H1 (cell line): ENCODE measurements at regions not wholly inside any gene's neighbourhood (a gene's known extent, or its start where the extent isn't known, plus 50 kb on each side); places are given as distances from the start of the nearest gene placed in this dataset.

Experiments used
- CTCF ChIA-PET: fragments of 300-600 bp; sonication (Branson Sonifier 250); formaldehyde crosslinking; loops from one replicate; lab custom pipeline; 2021; ENCODE audit not compliant: partially characterized antibody; lab: Charles Lee
- POLR2A ChIA-PET: fragments of 300-600 bp; sonication (Branson Sonifier 250); formaldehyde crosslinking; loops from one replicate; lab custom pipeline; 2021; ENCODE audit warnings: inconsistent platforms; ENCODE audit not compliant: partially characterized antibody; lab: Charles Lee
- DNase-seq, 2 experiments: peaks; one replicate each; pipeline versions ENCODE4 v3.0.0 to v3.0.0-alpha.2; 2010 to 2022; ENCODE audit warnings: low spot score in 2 of 2, low read depth in 1 of 2, mixed read lengths in 1 of 2
- FAIRE-seq: peaks from 2 replicates; lab custom pipeline; 2011; peaks lifted over from hg19 to GRCh38; lab: Jason Lieb, UNC
- H2AFZ ChIP-seq: 2 replicates; pipeline ENCODE4 v1.8.1; 2012; ENCODE audit warnings: low read length, inconsistent platforms
- H2AK5ac ChIP-seq: 2 replicates; pipeline ENCODE4 v1.6.1; 2013; ENCODE audit warnings: low read depth, low read length
- H2BK120ac ChIP-seq: replicated peaks from 2 replicates; pipeline ENCODE3; 2013; ENCODE audit warnings: low read depth, low read length, inconsistent platforms
- H2BK12ac ChIP-seq: 2 replicates; pipeline ENCODE4 v1.6.1; 2013; ENCODE audit warnings: low read depth, low read length
- H2BK15ac ChIP-seq: 2 replicates; pipeline ENCODE4 v1.6.1; 2013; ENCODE audit warnings: low read length
- H2BK20ac ChIP-seq: 2 replicates; pipeline ENCODE4 v1.6.1; 2013; ENCODE audit warnings: low read length
- H2BK5ac ChIP-seq: 2 replicates; pipeline ENCODE4 v1.6.1; 2013; ENCODE audit warnings: low read depth, low read length
- H3K14ac ChIP-seq: 2 replicates; pipeline ENCODE4 v1.6.1; 2013; ENCODE audit warnings: inconsistent platforms; ENCODE audit not compliant: insufficient read length
- H3K18ac ChIP-seq: 2 replicates; pipeline ENCODE4 v1.6.1; 2013; ENCODE audit warnings: low read length; ENCODE audit errors: extremely low read depth
- H3K23ac ChIP-seq: 2 replicates; pipeline ENCODE4 v1.6.1; 2013; ENCODE audit warnings: inconsistent platforms; ENCODE audit not compliant: insufficient read length
- H3K23me2 ChIP-seq: 2 replicates; pipeline ENCODE4 v1.6.1; 2013; ENCODE audit warnings: low read depth, low read length
- H3K27ac ChIP-seq: 2 replicates; pipeline ENCODE4 v1.6.1; 2011; ENCODE audit warnings: low read depth, low read length, inconsistent platforms
- H3K27me3 ChIP-seq, 4 experiments: replicated peaks in 1 of 4; 1 replicate in 1 of 4; 2 replicates in 3 of 4; pipeline versions ENCODE4 v1.6.1 to v1.8.1; 2011 to 2013; ENCODE audit warnings: low read length in 3 of 4, mild to moderate bottlenecking in 3 of 4, inconsistent platforms in 2 of 4, mixed read lengths in 2 of 4, moderate library complexity in 1 of 4; ENCODE audit not compliant: control insufficient read depth in 3 of 4, insufficient read depth in 3 of 4; ENCODE audit errors: extremely low read depth in 1 of 4
- H3K36me3 ChIP-seq, 4 experiments: 2 replicates each; pipeline versions ENCODE4 v1.6.1 to v1.8.1; 2011 to 2013; ENCODE audit warnings: mild to moderate bottlenecking in 4 of 4, low read length in 3 of 4, moderate library complexity in 2 of 4, control low read depth in 1 of 4, inconsistent platforms in 1 of 4; ENCODE audit not compliant: insufficient read depth in 4 of 4, control insufficient read depth in 2 of 4
- H3K4ac ChIP-seq: replicated peaks from 2 replicates; pipeline ENCODE3; 2013; ENCODE audit warnings: low read length, low read depth, mixed read lengths, inconsistent platforms; ENCODE audit not compliant: insufficient read length
- H3K4me1 ChIP-seq, 4 experiments: replicated peaks in 1 of 4; 1 replicate in 1 of 4; 2 replicates in 3 of 4; pipeline versions ENCODE4 v1.6.1 to v1.8.1; 2011 to 2013; ENCODE audit warnings: low read length in 3 of 4, inconsistent platforms in 2 of 4, mixed read lengths in 1 of 4; ENCODE audit not compliant: insufficient read depth in 4 of 4, control insufficient read depth in 3 of 4
- H3K4me2 ChIP-seq, 2 experiments: 2 replicates each; pipeline versions ENCODE4 v1.6.1 to v1.8.1; 2011 to 2013; ENCODE audit warnings: low read depth in 2 of 2, low read length in 2 of 2, control low read depth in 1 of 2, inconsistent platforms in 1 of 2, mild to moderate bottlenecking in 1 of 2; ENCODE audit not compliant: insufficient read depth in 1 of 2
- H3K4me3 ChIP-seq, 4 experiments: fragments of 200-600, 300-600 bp in 1 of 4; sonication (generic), shearing (Covaris generic), sonication (Bioruptor Twin) in 1 of 4; 2 replicates each; pipeline versions ENCODE4 v1.5.1 to v1.8.1; 2011 to 2016; ENCODE audit warnings: low read length in 4 of 4, low read depth in 3 of 4, control low read depth in 2 of 4, inconsistent platforms in 2 of 4, mild to moderate bottlenecking in 2 of 4, mixed read lengths in 1 of 4, moderate library complexity in 1 of 4; ENCODE audit not compliant: insufficient read depth in 2 of 4; ENCODE audit errors: extremely low read depth in 1 of 4
- H3K56ac ChIP-seq: replicated peaks from 2 replicates; pipeline ENCODE3; 2013; ENCODE audit warnings: low read depth, mild to moderate bottlenecking, mixed read lengths, low read length, inconsistent platforms; ENCODE audit not compliant: insufficient read length
- H3K79me1 ChIP-seq: 2 replicates; pipeline ENCODE4 v1.6.1; 2013; ENCODE audit warnings: low read depth, low read length, control low read depth
- H3K79me2 ChIP-seq, 2 experiments: 2 replicates each; pipeline versions ENCODE4 v1.6.1 to v1.8.1; 2012 to 2013; ENCODE audit warnings: low read length in 2 of 2, mild to moderate bottlenecking in 2 of 2, inconsistent platforms in 1 of 2; ENCODE audit not compliant: insufficient read depth in 2 of 2, control insufficient read depth in 1 of 2
- H3K9ac ChIP-seq, 4 experiments: replicated peaks in 1 of 4; 1 replicate in 1 of 4; 2 replicates in 3 of 4; pipeline versions ENCODE4 v1.6.1 to v1.8.1; 2011 to 2013; ENCODE audit warnings: low read depth in 3 of 4, low read length in 3 of 4, control low read depth in 2 of 4, mild to moderate bottlenecking in 2 of 4, moderate library complexity in 2 of 4, inconsistent platforms in 1 of 4; ENCODE audit errors: extremely low read depth in 1 of 4
- H3K9me3 ChIP-seq, 2 experiments: 2 replicates each; pipeline versions ENCODE4 v1.6.1 to v1.8.1; 2012 to 2013; ENCODE audit warnings: mild to moderate bottlenecking in 2 of 2, moderate library complexity in 2 of 2, control low read depth in 1 of 2, inconsistent platforms in 1 of 2, low read depth in 1 of 2, low read length in 1 of 2, mixed read lengths in 1 of 2; ENCODE audit not compliant: insufficient read depth in 2 of 2
- H4K20me1 ChIP-seq, 2 experiments: replicated peaks in 1 of 2; 2 replicates each; pipeline versions ENCODE3 to v1.8.1; 2011 to 2013; ENCODE audit warnings: inconsistent platforms in 2 of 2, low read length in 2 of 2, mild to moderate bottlenecking in 1 of 2; ENCODE audit not compliant: insufficient read depth in 2 of 2, control insufficient read depth in 1 of 2
- H4K5ac ChIP-seq: 2 replicates; pipeline ENCODE4 v1.6.1; 2013; ENCODE audit warnings: low read length, low read depth, mixed read lengths, inconsistent platforms; ENCODE audit not compliant: insufficient read length
- H4K8ac ChIP-seq: 2 replicates; pipeline ENCODE4 v1.8.0; 2013; ENCODE audit warnings: mild to moderate bottlenecking, moderate library complexity, low read length, inconsistent platforms; ENCODE audit not compliant: insufficient read depth; ENCODE audit errors: extremely low read depth
- H4K91ac ChIP-seq: replicated peaks from 2 replicates; pipeline ENCODE3; 2013; ENCODE audit warnings: low read length, mixed read lengths, inconsistent platforms; ENCODE audit not compliant: insufficient read length
- BCL11A ChIP-seq, 2 experiments: IDR thresholded peaks; one replicate each; pipeline ENCODE4 v1.6.1; 2011; ENCODE audit warnings: low read depth in 2 of 2, low read length in 2 of 2, mild to moderate bottlenecking in 2 of 2
- EGR1 ChIP-seq: IDR thresholded peaks from 2 replicates; pipeline ENCODE4 v1.6.1; 2011; ENCODE audit warnings: low read depth, low read length, borderline replicate concordance
- EP300 ChIP-seq, 2 experiments: IDR thresholded peaks; 1 replicate in 1 of 2; 2 replicates in 1 of 2; pipeline ENCODE4 v1.6.1; 2011 to 2012; ENCODE audit warnings: low read depth in 2 of 2, low read length in 2 of 2, mild to moderate bottlenecking in 2 of 2, borderline replicate concordance in 1 of 2, inconsistent platforms in 1 of 2, moderate library complexity in 1 of 2
- EZH2 ChIP-seq: fragments of 200-600 bp; sonication (generic); IDR thresholded peaks from 2 replicates; pipeline ENCODE4 v1.7.1; 2012; ENCODE audit warnings: low read depth, mild to moderate bottlenecking, moderate library complexity, low read length, inconsistent platforms; ENCODE audit not compliant: severe bottlenecking
- HDAC6 ChIP-seq: IDR thresholded peaks from one replicate; pipeline ENCODE4 v1.7.1; 2012; ENCODE audit warnings: low read depth, mild to moderate bottlenecking, inconsistent platforms, low read length, moderate library complexity
- KDM4A ChIP-seq: IDR thresholded peaks from one replicate; pipeline ENCODE4 v1.7.1; 2012; ENCODE audit warnings: low read depth, mild to moderate bottlenecking, moderate library complexity, low read length, inconsistent platforms; ENCODE audit not compliant: severe bottlenecking
- RFX5 ChIP-seq: IDR thresholded peaks from 2 replicates; pipeline ENCODE4 v1.6.1; 2011; ENCODE audit warnings: low read depth, low read length, improper control_type of control experiment, borderline replicate concordance
- WGBS, 2 experiments: shearing (Covaris generic) in 1 of 2; methylation state at CpG; one replicate each; pipeline versions ENCODE4 v1.1.6 to v1.1.7; 2013 to 2015; ENCODE audit warnings: low lambda C conversion rate in 2 of 2, mixed read lengths in 2 of 2, inconsistent platforms in 1 of 2, low coverage in 1 of 2, missing lambda C conversion rate in 1 of 2; ENCODE audit not compliant: insufficient replicate concordance in 2 of 2, insufficient coverage in 1 of 2, insufficient read length in 1 of 2; ENCODE audit errors: extremely low coverage in 1 of 2, missing lambda C conversion rate in 1 of 2; 5-methylcytosine and 5-hydroxymethylcytosine counted together
- TF ChIP-seq, protein P1 (sequence below), 3 experiments: IDR thresholded peaks; 1 replicate in 2 of 3; 2 replicates in 1 of 3; pipeline versions ENCODE4 v1.5.1 to v1.6.1; 2011; ENCODE audit warnings: low read length in 3 of 3, mild to moderate bottlenecking in 3 of 3, inconsistent platforms in 2 of 3, low read depth in 1 of 3, moderate library complexity in 1 of 3; ENCODE audit not compliant: insufficient read depth in 1 of 3; ENCODE audit errors: control extremely low read depth in 1 of 3
- TF ChIP-seq, protein P2 (sequence below): IDR thresholded peaks from 2 replicates; pipeline ENCODE4 v1.6.1; 2011; ENCODE audit warnings: low read depth, mild to moderate bottlenecking, low read length; ENCODE audit not compliant: insufficient read depth

DNA sequence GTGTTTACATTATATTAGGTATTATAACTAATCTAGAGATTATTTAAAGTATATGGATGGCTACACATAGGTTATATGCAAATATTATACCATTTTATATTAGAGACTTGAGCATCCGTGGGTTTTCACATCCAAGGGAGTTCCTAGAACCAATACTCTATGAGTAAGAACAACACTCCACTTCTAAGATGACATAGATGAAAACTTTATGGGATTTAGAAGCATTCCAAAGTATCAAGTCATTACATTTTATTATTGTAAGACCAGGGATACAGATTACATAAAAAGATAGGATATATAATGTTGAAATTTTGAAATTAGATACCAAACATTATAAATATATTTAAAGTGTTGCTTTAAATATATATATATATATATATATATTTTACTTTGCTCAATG, 207.0 kb downstream of the NAP1L3 start:
- no peaks in the 10 kb centered on the region for H3K79me1 ChIP-seq
- no peak overlapping the region for H2BK12ac ChIP-seq
- TF ChIP-seq HDAC6 (no peak), KDM4A (no peak), EGR1 (no peak), BCL11A (IDR thresholded peaks at IDR 0.05; ENCODE audit: low read depth in 2 of 2, low read length in 2 of 2) (no peak), EP300 (IDR thresholded peaks at IDR 0.05; ENCODE audit: borderline replicate concordance in 1 of 2, low read depth in 2 of 2, low read length in 2 of 2) (no peak), RFX5 (no peak), EZH2 (no peak)
- TF ChIP-seq, protein P1, sequence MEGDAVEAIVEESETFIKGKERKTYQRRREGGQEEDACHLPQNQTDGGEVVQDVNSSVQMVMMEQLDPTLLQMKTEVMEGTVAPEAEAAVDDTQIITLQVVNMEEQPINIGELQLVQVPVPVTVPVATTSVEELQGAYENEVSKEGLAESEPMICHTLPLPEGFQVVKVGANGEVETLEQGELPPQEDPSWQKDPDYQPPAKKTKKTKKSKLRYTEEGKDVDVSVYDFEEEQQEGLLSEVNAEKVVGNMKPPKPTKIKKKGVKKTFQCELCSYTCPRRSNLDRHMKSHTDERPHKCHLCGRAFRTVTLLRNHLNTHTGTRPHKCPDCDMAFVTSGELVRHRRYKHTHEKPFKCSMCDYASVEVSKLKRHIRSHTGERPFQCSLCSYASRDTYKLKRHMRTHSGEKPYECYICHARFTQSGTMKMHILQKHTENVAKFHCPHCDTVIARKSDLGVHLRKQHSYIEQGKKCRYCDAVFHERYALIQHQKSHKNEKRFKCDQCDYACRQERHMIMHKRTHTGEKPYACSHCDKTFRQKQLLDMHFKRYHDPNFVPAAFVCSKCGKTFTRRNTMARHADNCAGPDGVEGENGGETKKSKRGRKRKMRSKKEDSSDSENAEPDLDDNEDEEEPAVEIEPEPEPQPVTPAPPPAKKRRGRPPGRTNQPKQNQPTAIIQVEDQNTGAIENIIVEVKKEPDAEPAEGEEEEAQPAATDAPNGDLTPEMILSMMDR (IDR thresholded peaks at IDR 0.05; ENCODE audit: control extremely low read depth in 1 of 3, insufficient read depth in 1 of 3, low read depth in 1 of 3, low read length in 3 of 3) = no peak
- TF ChIP-seq, protein P2, sequence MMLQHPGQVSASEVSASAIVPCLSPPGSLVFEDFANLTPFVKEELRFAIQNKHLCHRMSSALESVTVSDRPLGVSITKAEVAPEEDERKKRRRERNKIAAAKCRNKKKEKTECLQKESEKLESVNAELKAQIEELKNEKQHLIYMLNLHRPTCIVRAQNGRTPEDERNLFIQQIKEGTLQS = no peak
- no peak overlapping the region for H4K91ac ChIP-seq
- no peaks in the 10 kb centered on the region for H3K36me3 ChIP-seq
- H3K4me1 ChIP-seq = no peaks in the 10 kb centered on the region
- no peaks in the 10 kb centered on the region for H3K9me3 ChIP-seq
- H3K4me2 ChIP-seq = no peak overlapping the region
- no peak overlapping the region for H2BK5ac ChIP-seq
- no peak overlapping the region for H3K14ac ChIP-seq
- WGBS, 2 experiments = 83% methylated on average over 1 of the region's 1 CpG; no CpG with 5 or more reads in 1 of the 2 experiments
- FAIRE-seq (no peak), DNase-seq (no peak)
- H3K27ac ChIP-seq = no peak overlapping the region
- H3K79me2 ChIP-seq = no peaks in the 10 kb centered on the region
- H3K56ac ChIP-seq = no peak overlapping the region
- no peak overlapping the region for H2AK5ac ChIP-seq
- no peak overlapping the region for H4K8ac ChIP-seq
- H2BK20ac ChIP-seq = no peak overlapping the region
- H3K4ac ChIP-seq = no peak overlapping the region
- CTCF ChIA-PET = interaction anchor here (0.6 kb wide), 1 partner anchor 32 kb away, joined by 3 read pairs; no protein-coding TSS in a partner anchor
- H3K27me3 ChIP-seq = no peaks in the 10 kb centered on the region
- no peak overlapping the region for H2BK120ac ChIP-seq
- no peak overlapping the region for H2AFZ ChIP-seq
- H4K20me1 ChIP-seq = no peaks in the 10 kb centered on the region
- no peak overlapping the region for H2BK15ac ChIP-seq
- POLR2A ChIA-PET = no interaction called here
- no peak overlapping the region for H3K9ac ChIP-seq
- no peak overlapping the region for H4K5ac ChIP-seq
- H3K23me2 ChIP-seq = no peaks in the 10 kb centered on the region
- no peak overlapping the region for H3K4me3 ChIP-seq
- no peak overlapping the region for H3K18ac ChIP-seq
- H3K23ac ChIP-seq = no peak overlapping the region
